Esophagus squamous epithelium (tissue), 5 donors: ENCODE measurements at regions not wholly inside any gene's neighbourhood (a gene's known extent, or its start where the extent isn't known, plus 50 kb on each side); places are given as distances from the start of the nearest gene placed in this dataset.

ENCODE experiments used
- DNase-seq: peaks from one replicate; lab custom pipeline; 2025; lab: John Stamatoyannopoulos, UW
- H3K27ac ChIP-seq, 4 donors: fragments of 200-600 bp; sonication (generic); one replicate each; pipeline ENCODE4 v1.5.1; 2016 to 2019; ENCODE audit warnings: mild to moderate bottlenecking in 1 of 4
- H3K27me3 ChIP-seq, 4 donors: fragments of 200-600 bp; sonication (generic); 1 replicate in 3 of 4; 2 replicates in 1 of 4; pipeline versions ENCODE4 v1.5.1 to v1.6.0; 2017 to 2021; ENCODE audit warnings: antibody characterized with exemption in 1 of 4
- H3K36me3 ChIP-seq, 3 donors: fragments of 200-600 bp; sonication (generic); one replicate each; pipeline ENCODE4 v1.5.1; 2016 to 2019
- H3K4me1 ChIP-seq, 3 donors: fragments of 200-600 bp; sonication (generic); one replicate each; pipeline ENCODE4 v1.5.1; 2017 to 2019
- H3K4me3 ChIP-seq, 4 donors: fragments of 200-600 bp; sonication (generic); 1 replicate in 3 of 4; 2 replicates in 1 of 4; pipeline ENCODE4 v1.5.1; 2016 to 2019; ENCODE audit warnings: mild to moderate bottlenecking in 2 of 4, moderate library complexity in 1 of 4
- H3K9me3 ChIP-seq, 3 donors: fragments of 200-600 bp; sonication (generic); one replicate each; pipeline ENCODE4 v1.5.1; 2016 to 2019
- POLR2A ChIP-seq, 4 donors: fragments of 450-650 bp; IDR thresholded peaks; one replicate each; pipeline ENCODE4 v1.6.1; 2017; ENCODE audit warnings: antibody characterized with exemption in 4 of 4, mild to moderate bottlenecking in 4 of 4, moderate library complexity in 3 of 4
- WGBS, 2 donors: methylation state at CpG; one replicate each; pipeline ENCODE4 v1.1.5; 2018; 5-methylcytosine and 5-hydroxymethylcytosine counted together
- intact Hi-C: fragments of 100-400 bp; cut with DNase I; formaldehyde crosslinking; loops from one replicate; pipeline ENCODE4 v1.15.0; 2022
- TF ChIP-seq, protein P1 (sequence below), 6 experiments: fragments of 450-650 bp in 4 of 6; fragments of 200-600 bp in 2 of 6; sonication (generic) in 2 of 6; IDR thresholded peaks; one replicate each; pipeline ENCODE4 v1.5.1; 2016 to 2019; ENCODE audit warnings: antibody characterized with exemption in 6 of 6, mild to moderate bottlenecking in 4 of 6, moderate library complexity in 4 of 6
- donor health status: DM: yes; HTN: yes; CAD: no.

DNA sequence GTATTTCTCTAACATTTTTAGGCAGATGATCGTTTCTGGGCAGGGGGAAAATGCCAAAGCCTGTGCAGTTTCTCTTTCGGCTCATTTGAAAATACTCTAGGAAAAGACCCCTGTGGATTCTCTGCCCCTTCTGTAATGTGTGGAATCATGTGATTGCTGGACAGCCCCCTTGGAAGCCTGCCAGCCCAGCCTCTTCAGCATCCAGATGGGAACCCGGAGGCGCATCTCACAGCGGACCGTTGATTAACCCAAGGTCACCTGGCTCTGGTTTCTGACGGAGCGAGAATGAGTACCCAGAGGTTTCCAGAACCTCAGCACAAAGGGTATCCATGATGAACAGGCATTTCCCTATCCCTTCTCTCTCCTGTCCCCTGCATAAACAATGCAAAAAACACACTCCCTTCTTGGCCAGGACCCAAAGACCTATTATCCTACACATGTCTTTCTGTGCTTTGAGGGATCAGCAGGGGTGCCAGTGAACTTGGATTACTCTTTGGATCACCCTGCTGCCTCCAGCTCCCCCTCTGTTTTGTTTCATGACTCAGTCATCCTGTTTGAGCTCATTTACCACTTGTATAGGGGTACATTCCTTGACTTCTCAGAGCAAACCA lies 957.1 kb upstream of the RBFOX1 start:
- no peaks in the 10 kb centered on the region for H3K9me3 ChIP-seq
- no peak overlapping the region for H3K4me3 ChIP-seq
- intact Hi-C loops: no loop called here
- TF ChIP-seq, protein P1, sequence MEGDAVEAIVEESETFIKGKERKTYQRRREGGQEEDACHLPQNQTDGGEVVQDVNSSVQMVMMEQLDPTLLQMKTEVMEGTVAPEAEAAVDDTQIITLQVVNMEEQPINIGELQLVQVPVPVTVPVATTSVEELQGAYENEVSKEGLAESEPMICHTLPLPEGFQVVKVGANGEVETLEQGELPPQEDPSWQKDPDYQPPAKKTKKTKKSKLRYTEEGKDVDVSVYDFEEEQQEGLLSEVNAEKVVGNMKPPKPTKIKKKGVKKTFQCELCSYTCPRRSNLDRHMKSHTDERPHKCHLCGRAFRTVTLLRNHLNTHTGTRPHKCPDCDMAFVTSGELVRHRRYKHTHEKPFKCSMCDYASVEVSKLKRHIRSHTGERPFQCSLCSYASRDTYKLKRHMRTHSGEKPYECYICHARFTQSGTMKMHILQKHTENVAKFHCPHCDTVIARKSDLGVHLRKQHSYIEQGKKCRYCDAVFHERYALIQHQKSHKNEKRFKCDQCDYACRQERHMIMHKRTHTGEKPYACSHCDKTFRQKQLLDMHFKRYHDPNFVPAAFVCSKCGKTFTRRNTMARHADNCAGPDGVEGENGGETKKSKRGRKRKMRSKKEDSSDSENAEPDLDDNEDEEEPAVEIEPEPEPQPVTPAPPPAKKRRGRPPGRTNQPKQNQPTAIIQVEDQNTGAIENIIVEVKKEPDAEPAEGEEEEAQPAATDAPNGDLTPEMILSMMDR (IDR thresholded peaks at IDR 0.05): no peak
- no peak for TF ChIP-seq POLR2A (IDR thresholded peaks at IDR 0.05)
- no peak for DNase-seq
- H3K27ac ChIP-seq: no peak overlapping the region
- H3K4me1 ChIP-seq: no peaks in the 10 kb centered on the region
- H3K36me3 ChIP-seq: no peaks in the 10 kb centered on the region
- 36 to 57% methylated on average over 7 to 8 of the region's 8 CpGs for WGBS, 2 donors
- H3K27me3 ChIP-seq: no peaks in the 10 kb centered on the region

DNA sequence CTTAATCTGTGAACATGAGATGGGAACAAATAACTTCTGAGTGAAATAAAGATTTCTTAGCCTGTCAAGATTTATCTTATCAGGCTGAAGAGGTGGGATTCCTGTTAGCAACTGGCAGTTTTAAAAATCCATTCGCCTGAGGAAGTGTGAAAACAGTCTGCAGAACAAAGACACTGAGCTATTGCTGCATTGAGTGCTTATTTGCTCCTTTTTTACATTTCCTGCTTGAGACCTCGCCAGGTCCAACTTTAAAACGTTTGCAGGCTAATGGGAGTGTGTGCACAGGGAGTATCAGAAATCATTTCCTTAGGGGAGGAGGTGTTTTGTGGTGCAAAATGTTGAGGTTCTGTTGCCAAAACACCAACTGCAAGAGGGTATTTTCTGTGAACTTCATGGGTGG lies 957.8 kb upstream of the RBFOX1 start:
- Histone ChIP-seq H3K4me1 (no peaks in the 10 kb centered on the region), H3K9me3 (no peaks in the 10 kb centered on the region), H3K36me3 (no peaks in the 10 kb centered on the region), H3K27me3 (no peaks in the 10 kb centered on the region), H3K27ac (no peak overlapping the region), H3K4me3 (no peak overlapping the region)
- intact Hi-C loops: no loop called here
- 3 to 10% methylated on average over 3 of the region's 3 CpGs for WGBS, 2 donors
- no peak for DNase-seq
- TF ChIP-seq, protein P1 (IDR thresholded peaks at IDR 0.05): no peak
- no peak for TF ChIP-seq POLR2A (IDR thresholded peaks at IDR 0.05)

DNA sequence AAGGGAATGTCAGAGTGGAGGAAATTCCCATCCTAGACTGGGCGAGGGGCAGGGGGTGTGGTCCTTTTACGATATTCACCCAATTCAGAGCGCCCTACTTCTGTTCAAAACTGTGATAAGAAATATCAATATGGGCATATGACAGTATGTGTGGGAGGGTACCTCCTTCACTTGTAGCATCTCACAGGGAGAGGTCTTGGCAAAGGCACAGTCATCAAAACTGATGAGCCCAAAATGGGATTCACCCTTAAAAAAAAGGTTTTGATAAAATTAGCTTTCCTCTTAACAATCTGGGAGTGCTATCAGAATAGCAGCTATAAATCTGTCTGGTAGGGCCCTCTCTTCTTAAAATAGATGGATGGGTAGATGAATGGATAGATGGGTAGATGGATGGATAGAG lies 967.8 kb upstream of the RBFOX1 start:
- no peaks in the 10 kb centered on the region for H3K4me1 ChIP-seq
- TF ChIP-seq POLR2A (IDR thresholded peaks at IDR 0.05): no peak
- TF ChIP-seq, protein P1 (IDR thresholded peaks at IDR 0.05): no peak

DNA sequence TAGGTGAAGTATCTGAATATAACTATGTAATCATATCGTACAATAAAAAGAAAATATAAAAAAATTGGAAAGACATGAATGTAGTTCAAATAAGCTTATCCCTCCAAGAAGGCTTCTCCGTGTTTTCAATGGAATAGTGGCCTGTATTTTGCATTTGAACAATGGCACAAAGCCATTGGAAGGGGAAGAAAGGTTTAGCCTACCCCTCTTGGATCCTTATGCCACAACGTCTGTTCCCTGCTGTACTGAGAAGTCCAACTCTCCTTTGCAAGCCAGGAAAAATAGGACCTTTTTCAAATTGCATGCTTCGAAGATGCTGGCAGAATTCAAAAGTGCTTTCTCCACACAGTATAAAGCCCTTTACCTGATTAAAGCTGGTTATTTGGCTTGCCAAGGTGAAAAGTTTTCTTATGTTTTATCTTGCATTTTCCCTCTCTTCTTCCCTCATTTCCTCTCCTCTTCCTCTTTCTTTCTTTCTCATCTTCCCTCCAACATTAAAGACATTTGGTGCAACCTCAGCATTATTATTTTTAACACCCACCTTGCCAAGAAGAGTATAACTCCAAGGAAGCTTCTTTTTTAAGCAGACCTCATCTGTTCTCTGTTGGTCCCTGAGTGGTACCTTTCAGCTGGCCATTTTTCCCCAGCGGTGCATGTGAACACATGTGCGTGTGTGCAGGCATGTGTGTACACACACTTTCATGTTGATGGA lies 968.6 kb upstream of the RBFOX1 start:
- TF ChIP-seq POLR2A (IDR thresholded peaks at IDR 0.05): no peak
- TF ChIP-seq, protein P1 (IDR thresholded peaks at IDR 0.05): no peak
- WGBS, 2 donors: 59 to 61% methylated on average over 6 of the region's 6 CpGs
- DNase-seq: no peak
- intact Hi-C loops: no loop called here
- no peaks in the 10 kb centered on the region for H3K9me3 ChIP-seq
- no peaks in the 10 kb centered on the region for H3K36me3 ChIP-seq
- H3K4me1 ChIP-seq: no peaks in the 10 kb centered on the region
- H3K4me3 ChIP-seq: no peak overlapping the region
- H3K27me3 ChIP-seq: no peaks in the 10 kb centered on the region
- H3K27ac ChIP-seq: no peak overlapping the region

More for the DNA sequence above, 967.8 kb upstream of the RBFOX1 start:
- 81 to 89% methylated on average over 3 of the region's 3 CpGs for WGBS, 2 donors
- no peaks in the 10 kb centered on the region for H3K9me3 ChIP-seq
- no peaks in the 10 kb centered on the region for H3K27me3 ChIP-seq
- intact Hi-C loops: no loop called here
- no peak for DNase-seq
- no peaks in the 10 kb centered on the region for H3K36me3 ChIP-seq
- H3K4me3 ChIP-seq: no peak overlapping the region
- no peak overlapping the region for H3K27ac ChIP-seq

DNA sequence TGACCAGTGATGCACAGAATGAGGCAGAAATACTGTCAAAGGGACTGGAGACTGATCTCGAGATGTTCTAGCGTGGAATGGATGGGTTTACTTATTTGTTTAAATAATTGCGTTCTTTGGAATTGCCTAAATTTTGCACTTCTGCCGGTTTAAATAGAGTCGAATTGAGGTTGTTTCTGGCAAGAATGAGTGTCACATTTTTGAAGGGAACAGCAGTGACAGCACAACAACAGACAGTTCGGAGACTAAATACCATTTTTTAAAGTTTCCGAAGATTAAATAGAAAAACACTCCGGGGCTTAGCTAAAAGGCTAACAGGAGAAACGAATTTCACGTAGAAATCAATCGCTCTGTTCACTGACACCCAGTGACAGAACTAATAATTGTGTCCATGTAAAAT lies 969.2 kb upstream of the RBFOX1 start:
- DNase-seq: no peak
- WGBS, 2 donors: 76 to 77% methylated on average over 11 of the region's 11 CpGs
- Histone ChIP-seq H3K4me1 (no peaks in the 10 kb centered on the region), H3K9me3 (no peaks in the 10 kb centered on the region), H3K27me3 (no peaks in the 10 kb centered on the region), H3K27ac (no peak overlapping the region), H3K36me3 (no peaks in the 10 kb centered on the region), H3K4me3 (no peak overlapping the region)
- intact Hi-C loops: no loop called here
- no peak for TF ChIP-seq POLR2A (IDR thresholded peaks at IDR 0.05)
- TF ChIP-seq, protein P1 (IDR thresholded peaks at IDR 0.05): no peak
